ENCODE measurements at regions not wholly inside any gene's neighbourhood (a gene's known extent, or its start where the extent isn't known, plus 50 kb on each side); places are given as distances from the start of the nearest gene placed in this dataset.
"Not testable (repeated sequence)": the region's sequence is repeated elsewhere in the genome, so short reads cannot be mapped to it uniquely, and the experiment has no call there.

- TF ChIP-seq BHLHE40 (IDR thresholded peaks at IDR 0.05; ENCODE audit: borderline replicate concordance), result no peak
- no peak for TF ChIP-seq ZNF384 (IDR thresholded peaks at IDR 0.05)
- DNase-seq (ENCODE audit: extremely low spot score), result no peak
- ChIA-PET POLR2A (no interaction called here), CTCF (no interaction called here)
These were observed 66.3 kb upstream of the HOXC13 start for GRCh38 chr12:53872367-53872766.

- CTCF ChIA-PET; POLR2A ChIA-PET; DNase-seq (ENCODE audit: extremely low spot score): not testable (repeated sequence)
These were observed 60.7 kb upstream of the HOXC13 start for GRCh38 chr12:53877961-53878360.

- ChIA-PET POLR2A (no interaction called here), CTCF (no interaction called here)
- DNase-seq (ENCODE audit: extremely low spot score), result no peak
- TF ChIP-seq SUZ12 (IDR thresholded peaks at IDR 0.05) (no peak), FOXM1 (IDR thresholded peaks at IDR 0.05; ENCODE audit: borderline replicate concordance) (no peak), ELF4 (IDR thresholded peaks at IDR 0.05) (no peak), TARDBP (IDR thresholded peaks at IDR 0.05) (no peak), HDGF (IDR thresholded peaks at IDR 0.05; ENCODE audit: borderline replicate concordance) (no peak), FOXK2 (IDR thresholded peaks at IDR 0.05) (no peak), NFRKB (IDR thresholded peaks at IDR 0.05) (no peak)
These were observed 51.6 kb upstream of the HOXC13 start for GRCh38 chr12:53887006-53887405.

GRCh38 chr12:53887881-53888280 lies 50.8 kb upstream of the HOXC13 start:
- ChIA-PET CTCF (interaction anchor here (1.0 kb wide), 1 partner anchor 106 kb away, joined by 3 read pairs; no protein-coding TSS in a partner anchor), POLR2A (no interaction called here)
- TF ChIP-seq CTBP1 (IDR thresholded peaks at IDR 0.05; ENCODE audit: borderline replicate concordance), result no peak
- no peak for DNase-seq (ENCODE audit: extremely low spot score)

Data from HEK293T (cell line).